Lower lobe of right lung (tissue), 2 donors: ENCODE measurements at regions not wholly inside any gene's neighbourhood (a gene's known extent, or its start where the extent isn't known, plus 50 kb on each side); places are given as distances from the start of the nearest gene placed in this dataset.

Experiments
- ATAC-seq, 2 donors: fragments of 200-7000 bp; cut with Tn5 transposase; one replicate each; pipeline ENCODE4 v1.9.1; 2020 to 2022; ENCODE audit warnings: mild to moderate bottlenecking in 2 of 2, moderate library complexity in 2 of 2
- DNase-seq: peaks from one replicate; pipeline ENCODE4 v3.0.0-alpha.2; 2020
- H3K27ac ChIP-seq: fragments of 200-600 bp; one replicate; pipeline ENCODE4 v1.8.0; 2022
- H3K27me3 ChIP-seq: fragments of 200-600 bp; one replicate; pipeline ENCODE4 v1.8.0; 2022; ENCODE audit warnings: low read depth
- H3K36me3 ChIP-seq: fragments of 200-600 bp; one replicate; pipeline ENCODE4 v1.8.0; 2022; ENCODE audit warnings: mild to moderate bottlenecking
- H3K4me1 ChIP-seq: fragments of 200-600 bp; one replicate; pipeline ENCODE4 v1.8.0; 2022
- H3K4me3 ChIP-seq: fragments of 200-600 bp; one replicate; pipeline ENCODE4 v1.8.0; 2022; ENCODE audit warnings: mild to moderate bottlenecking
- H3K9me3 ChIP-seq: fragments of 200-600 bp; one replicate; pipeline ENCODE4 v1.8.0; 2022
- CTCF ChIP-seq: fragments of 200-600 bp; IDR thresholded peaks from one replicate; pipeline ENCODE4 v1.8.0; 2022; ENCODE audit warnings: antibody characterized with exemption, mild to moderate bottlenecking
- intact Hi-C: fragments of 100-400 bp; cut with DNase I; formaldehyde crosslinking; loops from one replicate; pipeline ENCODE4 v1.11.0; 2022
- donor health status: DM: no; HTN: yes; CAD: no; lungs with severe emphysema.

GRCh38 chr7:96430356-96430755 lies 108.5 kb upstream of the SLC25A13 start:
- H3K9me3 ChIP-seq: no peaks in the 10 kb centered on the region
- H3K4me1 ChIP-seq: no peaks in the 10 kb centered on the region
- no peak for ATAC-seq
- TF ChIP-seq CTCF: no peak
- H3K36me3 ChIP-seq: no peaks in the 10 kb centered on the region
- no peaks in the 10 kb centered on the region for H3K27me3 ChIP-seq
- H3K4me3 ChIP-seq: no peak overlapping the region
- DNase-seq: no peak
- intact Hi-C loops: no loop called here
- no peak overlapping the region for H3K27ac ChIP-seq

- H3K9me3 ChIP-seq: no peaks in the 10 kb centered on the region
- H3K4me1 ChIP-seq: no peaks in the 10 kb centered on the region
- no peak for DNase-seq
- H3K36me3 ChIP-seq: no peaks in the 10 kb centered on the region
- intact Hi-C loops: no loop called here
- H3K27ac ChIP-seq: no peak overlapping the region
- H3K4me3 ChIP-seq: no peak overlapping the region
- ATAC-seq: no peak
- H3K27me3 ChIP-seq: no peaks in the 10 kb centered on the region
- TF ChIP-seq CTCF: no peak
Observed at GRCh38 chr7:96427143-96427542, 105.2 kb upstream of the SLC25A13 start.

GRCh38 chr7:96426685-96427084 lies 104.8 kb upstream of the SLC25A13 start:
- Histone ChIP-seq H3K27me3 (no peaks in the 10 kb centered on the region), H3K27ac (no peak overlapping the region), H3K36me3 (no peaks in the 10 kb centered on the region), H3K4me3 (no peak overlapping the region), H3K9me3 (no peaks in the 10 kb centered on the region), H3K4me1 (no peaks in the 10 kb centered on the region)
- no peak for TF ChIP-seq CTCF
- DNase-seq (no peak), ATAC-seq (no peak)
- intact Hi-C loops: no loop called here

GRCh38 chr7:96426027-96426426 lies 104.1 kb upstream of the SLC25A13 start:
- intact Hi-C loops: no loop called here
- no peak for ATAC-seq

GRCh38 chr7:96424411-96424810 lies 102.5 kb upstream of the SLC25A13 start:
- no peak for DNase-seq
- H3K27me3 ChIP-seq: no peaks in the 10 kb centered on the region
- no peaks in the 10 kb centered on the region for H3K4me1 ChIP-seq
- no peaks in the 10 kb centered on the region for H3K36me3 ChIP-seq
- no peak for TF ChIP-seq CTCF
- intact Hi-C loops: no loop called here
- H3K9me3 ChIP-seq: no peaks in the 10 kb centered on the region
- no peak overlapping the region for H3K27ac ChIP-seq
- ATAC-seq: no peak
- no peak overlapping the region for H3K4me3 ChIP-seq

More at GRCh38 chr7:96426027-96426426, 104.1 kb upstream of the SLC25A13 start:
- Histone ChIP-seq H3K36me3 (no peaks in the 10 kb centered on the region), H3K4me3 (no peak overlapping the region), H3K9me3 (no peaks in the 10 kb centered on the region), H3K27me3 (no peaks in the 10 kb centered on the region), H3K4me1 (no peaks in the 10 kb centered on the region), H3K27ac (no peak overlapping the region)
- TF ChIP-seq CTCF: no peak
- no peak for DNase-seq

- no peak for TF ChIP-seq CTCF
- Histone ChIP-seq H3K4me1 (no peaks in the 10 kb centered on the region), H3K27me3 (no peaks in the 10 kb centered on the region), H3K4me3 (no peak overlapping the region), H3K27ac (no peak overlapping the region), H3K9me3 (no peaks in the 10 kb centered on the region), H3K36me3 (no peaks in the 10 kb centered on the region)
- ATAC-seq: no peak
- DNase-seq: no peak
- intact Hi-C loops: no loop called here
Observed at GRCh38 chr7:96422388-96422787, 100.5 kb upstream of the SLC25A13 start.
